ENCODE measurements at regions not wholly inside any gene's neighbourhood (a gene's known extent, or its start where the extent isn't known, plus 50 kb on each side); places are given as distances from the start of the nearest gene placed in this dataset.

DNA sequence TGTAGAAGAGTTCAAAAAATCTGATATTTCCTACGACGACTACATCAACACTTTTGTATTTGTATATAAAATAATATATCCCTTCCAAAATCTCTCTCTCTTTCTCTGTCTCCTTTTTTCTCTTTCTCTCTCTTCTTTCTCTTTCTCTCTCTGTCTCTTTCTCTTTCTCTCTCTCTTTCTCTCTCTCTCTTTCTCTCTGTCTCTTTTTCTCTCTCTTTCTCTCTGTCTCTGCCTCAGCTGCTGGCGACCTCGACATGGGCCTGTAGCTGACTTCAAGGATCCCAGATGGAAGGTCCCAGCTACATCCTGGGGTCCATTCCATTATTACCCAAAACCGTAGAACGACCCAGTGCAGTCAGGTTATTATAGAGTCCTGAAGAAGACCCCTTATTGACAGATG lies 90.0 kb downstream of the CD24 start:
- TF ChIP-seq EZH2 (IDR thresholded peaks at IDR 0.05; ENCODE audit: borderline replicate concordance, low read depth, low read length) = no peak
- TF ChIP-seq SMAD3 (CRISPR knock-in tag; conservative IDR thresholded peaks at IDR 0.05) = no peak
- TF ChIP-seq ZNF121 (CRISPR knock-in tag; conservative IDR thresholded peaks at IDR 0.05) = no peak
- TF ChIP-seq CTCF (IDR thresholded peaks at IDR 0.05 in 2 of 3, conservative IDR thresholded peaks at IDR 0.05 in 1 of 3; ENCODE audit: insufficient read depth in 2 of 3, low read depth in 1 of 3, low read length in 3 of 3) = no peak
- TF ChIP-seq FOXK2 (conservative IDR thresholded peaks at IDR 0.05 in 1 of 2, IDR thresholded peaks at IDR 0.05 in 1 of 2; ENCODE audit: low read depth in 2 of 2) = no peak
- no peak for TF ChIP-seq HNRNPH1 (optimal IDR thresholded peaks at IDR 0.05; ENCODE audit: low read depth, low read length)
- TF ChIP-seq SMC3 (conservative IDR thresholded peaks at IDR 0.05; ENCODE audit: insufficient read depth, low read depth, low read length) = no peak
- no peak for TF ChIP-seq DLX4 (CRISPR knock-in tag; IDR thresholded peaks at IDR 0.05)
- no peak for TF ChIP-seq E2F3 (CRISPR knock-in tag; IDR thresholded peaks at IDR 0.05)
- TF ChIP-seq ZNF778 (CRISPR knock-in tag; IDR thresholded peaks at IDR 0.05) = no peak
- TF ChIP-seq POLR2AphosphoS5 (IDR thresholded peaks at IDR 0.05; ENCODE audit: control insufficient read depth, insufficient read depth, low read depth, low read length) = no peak

Data from K562 (cell line).